ENCODE measurements at regions not wholly inside any gene's neighbourhood (a gene's known extent, or its start where the extent isn't known, plus 50 kb on each side); places are given as distances from the start of the nearest gene placed in this dataset.

DNA sequence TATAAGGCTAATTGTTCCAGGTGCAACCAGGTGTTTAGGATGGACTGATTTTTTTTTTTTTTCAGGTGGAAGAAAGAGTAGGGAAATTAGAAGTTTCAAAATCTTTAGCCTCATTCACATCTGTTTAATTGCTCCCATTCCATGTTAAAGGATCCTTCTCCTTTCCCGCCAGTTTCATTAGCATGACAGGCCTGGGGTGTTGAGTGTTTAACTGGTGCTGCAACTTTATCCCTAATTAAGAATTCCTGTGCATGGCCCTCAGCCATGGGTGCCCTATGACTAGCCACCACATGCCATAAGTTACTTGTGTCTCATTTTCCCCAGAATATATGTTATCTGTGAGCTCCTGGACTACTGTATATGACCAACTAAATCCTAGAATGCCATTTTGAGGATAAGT lies 501.4 kb downstream of the NSUN3 start:
- intact Hi-C loops (cut with micrococcal nuclease) = no loop called here
- no peaks in the 10 kb centered on the region for H3K36me3 Mint-ChIP-seq (ENCODE audit: low read depth)
- no peaks in the 10 kb centered on the region for H3K27me3 Mint-ChIP-seq (ENCODE audit: insufficient read depth)
- no peaks in the 10 kb centered on the region for H3K9me3 Mint-ChIP-seq
- no peak for DNase-seq (ENCODE audit: low spot score)
- no peak overlapping the region for H3K4me3 Mint-ChIP-seq
- H3K27ac Mint-ChIP-seq = no peak overlapping the region
- no peaks in the 10 kb centered on the region for H3K4me1 Mint-ChIP-seq (ENCODE audit: low read depth)

DNA sequence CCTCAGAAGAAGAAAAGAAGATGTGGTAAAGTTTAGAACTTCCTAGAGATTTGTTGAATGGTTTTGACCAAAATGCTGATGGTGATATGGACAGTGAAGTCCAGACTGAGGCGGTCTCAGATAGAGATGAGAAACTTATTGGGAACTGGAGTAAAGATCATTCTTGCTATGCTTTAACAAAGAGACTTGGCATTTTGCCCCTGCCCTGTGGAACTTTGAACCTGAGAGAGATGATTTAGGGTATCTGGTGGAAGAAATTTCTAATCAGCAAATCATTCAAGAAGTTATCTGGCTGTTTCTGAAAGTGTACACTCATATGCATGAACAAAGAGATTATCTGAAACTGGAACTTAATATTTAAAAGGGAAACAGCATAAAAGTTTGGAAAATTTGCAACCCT lies 505.2 kb downstream of the NSUN3 start:
- Mint-ChIP-seq H3K36me3 (ENCODE audit: low read depth) (no peaks in the 10 kb centered on the region), H3K4me1 (ENCODE audit: low read depth) (no peaks in the 10 kb centered on the region), H3K27me3 (ENCODE audit: insufficient read depth) (no peaks in the 10 kb centered on the region), H3K4me3 (no peak overlapping the region), H3K9me3 (no peaks in the 10 kb centered on the region), H3K27ac (no peak overlapping the region)
- intact Hi-C loops (cut with micrococcal nuclease) = no loop called here
- DNase-seq (ENCODE audit: low spot score) = no peak

DNA sequence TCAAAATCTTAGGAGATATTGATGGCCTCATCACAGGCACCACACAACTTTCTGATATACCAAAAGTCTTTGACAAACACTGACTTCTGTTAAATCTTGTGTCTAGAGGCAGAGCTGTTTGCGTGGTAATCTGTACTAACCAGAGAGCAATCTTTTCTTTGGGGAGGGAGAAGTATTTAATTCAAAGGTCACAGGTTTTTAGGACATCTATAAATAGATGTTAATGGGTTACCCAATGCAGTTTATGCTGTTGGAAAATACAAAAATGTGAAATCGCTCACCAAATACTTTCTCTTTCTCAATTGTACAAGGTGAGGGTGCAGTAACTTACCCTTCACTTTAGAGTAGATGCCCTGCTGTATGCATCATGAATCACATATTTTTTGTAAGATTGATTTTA lies 510.5 kb downstream of the NSUN3 start:
- H3K9me3 Mint-ChIP-seq = peaks cover 12% of the 10 kb centered on the region
- no peak overlapping the region for H3K4me3 Mint-ChIP-seq
- no peaks in the 10 kb centered on the region for H3K4me1 Mint-ChIP-seq (ENCODE audit: low read depth)
- no peak for DNase-seq (ENCODE audit: low spot score)
- H3K27me3 Mint-ChIP-seq (ENCODE audit: insufficient read depth) = no peaks in the 10 kb centered on the region
- intact Hi-C loops (cut with micrococcal nuclease) = no loop called here
- no peaks in the 10 kb centered on the region for H3K36me3 Mint-ChIP-seq (ENCODE audit: low read depth)
- H3K27ac Mint-ChIP-seq = no peak overlapping the region

DNA sequence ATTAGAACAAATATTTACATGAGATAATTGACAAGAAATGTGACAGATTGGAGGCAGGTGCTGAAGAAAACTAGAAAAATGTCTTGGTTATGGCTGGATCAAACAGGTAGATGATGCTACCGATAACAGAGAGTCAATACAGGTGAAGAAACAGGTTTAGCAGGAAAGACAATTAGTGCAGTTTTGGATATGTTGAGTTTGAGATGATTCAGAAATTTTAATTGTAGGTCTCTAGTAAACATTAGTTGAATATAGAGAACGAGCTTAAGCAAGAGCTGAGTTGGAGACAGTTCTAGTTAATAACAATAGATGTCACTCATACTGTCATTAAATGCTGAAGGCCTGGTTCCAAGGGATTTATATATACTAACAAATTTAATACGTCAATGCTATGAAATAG lies 524.4 kb downstream of the NSUN3 start:
- no peaks in the 10 kb centered on the region for H3K4me1 Mint-ChIP-seq (ENCODE audit: low read depth)
- H3K9me3 Mint-ChIP-seq = peaks cover 5% of the 10 kb centered on the region
- intact Hi-C loops (cut with micrococcal nuclease) = no loop called here
- no peak overlapping the region for H3K4me3 Mint-ChIP-seq
- H3K27me3 Mint-ChIP-seq (ENCODE audit: insufficient read depth) = no peaks in the 10 kb centered on the region
- no peak overlapping the region for H3K27ac Mint-ChIP-seq
- H3K36me3 Mint-ChIP-seq (ENCODE audit: low read depth) = no peaks in the 10 kb centered on the region
- no peak for DNase-seq (ENCODE audit: low spot score)

DNA sequence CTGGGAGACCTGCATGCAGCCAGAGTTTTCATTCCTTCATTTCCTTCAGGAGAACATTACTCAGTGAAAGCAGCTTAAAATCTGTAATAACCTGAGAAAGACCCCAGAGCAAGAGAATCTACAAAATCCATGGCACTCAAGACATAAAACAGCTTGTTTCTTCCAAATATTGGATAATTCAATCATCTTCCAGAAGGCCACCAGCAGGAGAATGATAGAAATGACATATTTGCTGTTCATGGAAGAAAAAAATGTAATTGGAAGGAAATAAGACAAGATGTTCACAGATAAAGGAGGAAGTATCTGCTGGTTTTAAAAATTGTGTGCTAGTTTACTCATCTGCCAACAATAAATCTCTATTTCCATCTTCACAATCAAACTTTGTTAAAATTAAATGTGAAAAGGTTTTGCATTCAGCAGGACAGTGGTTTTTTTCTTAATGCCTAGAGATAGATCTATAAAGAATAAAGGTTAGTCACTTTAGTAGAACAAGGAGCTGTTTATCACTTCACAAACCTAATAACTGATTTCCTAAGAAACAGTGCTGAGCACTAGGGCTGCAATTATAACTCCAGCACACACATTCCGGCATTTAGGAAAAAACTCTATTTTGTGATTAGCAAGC lies 530.8 kb downstream of the NSUN3 start:
- intact Hi-C loops (cut with micrococcal nuclease) = no loop called here
- H3K36me3 Mint-ChIP-seq (ENCODE audit: low read depth) = no peaks in the 10 kb centered on the region
- no peak overlapping the region for H3K4me3 Mint-ChIP-seq
- no peaks in the 10 kb centered on the region for H3K4me1 Mint-ChIP-seq (ENCODE audit: low read depth)
- no peak overlapping the region for H3K27ac Mint-ChIP-seq
- no peaks in the 10 kb centered on the region for H3K9me3 Mint-ChIP-seq
- H3K27me3 Mint-ChIP-seq (ENCODE audit: insufficient read depth) = no peaks in the 10 kb centered on the region
- no peak for DNase-seq (ENCODE audit: low spot score)

DNA sequence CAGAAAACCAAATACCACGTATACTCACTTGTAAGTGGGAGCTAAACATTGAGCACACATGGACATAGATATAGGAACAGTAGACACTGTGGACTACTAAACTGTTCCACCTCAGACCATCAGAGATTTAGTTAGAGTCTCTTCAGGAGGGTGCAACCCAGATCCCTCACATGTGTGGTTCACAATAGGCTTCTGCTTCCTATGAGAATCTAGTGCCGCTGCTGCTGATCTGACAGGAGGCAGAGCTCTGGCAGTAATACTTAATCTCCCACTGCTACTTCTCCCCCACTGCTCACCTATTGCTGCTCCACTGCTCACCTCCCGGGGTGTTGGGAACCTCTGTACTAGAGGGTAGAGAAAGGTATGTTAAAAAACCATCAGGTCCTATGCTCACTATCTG lies 533.3 kb downstream of the NSUN3 start:
- no peaks in the 10 kb centered on the region for H3K9me3 Mint-ChIP-seq
- H3K27ac Mint-ChIP-seq = no peak overlapping the region
- intact Hi-C loops (cut with micrococcal nuclease) = no loop called here
- no peaks in the 10 kb centered on the region for H3K4me1 Mint-ChIP-seq (ENCODE audit: low read depth)
- no peak overlapping the region for H3K4me3 Mint-ChIP-seq
- DNase-seq (ENCODE audit: low spot score) = no peak
- no peaks in the 10 kb centered on the region for H3K36me3 Mint-ChIP-seq (ENCODE audit: low read depth)
- no peaks in the 10 kb centered on the region for H3K27me3 Mint-ChIP-seq (ENCODE audit: insufficient read depth)

DNA sequence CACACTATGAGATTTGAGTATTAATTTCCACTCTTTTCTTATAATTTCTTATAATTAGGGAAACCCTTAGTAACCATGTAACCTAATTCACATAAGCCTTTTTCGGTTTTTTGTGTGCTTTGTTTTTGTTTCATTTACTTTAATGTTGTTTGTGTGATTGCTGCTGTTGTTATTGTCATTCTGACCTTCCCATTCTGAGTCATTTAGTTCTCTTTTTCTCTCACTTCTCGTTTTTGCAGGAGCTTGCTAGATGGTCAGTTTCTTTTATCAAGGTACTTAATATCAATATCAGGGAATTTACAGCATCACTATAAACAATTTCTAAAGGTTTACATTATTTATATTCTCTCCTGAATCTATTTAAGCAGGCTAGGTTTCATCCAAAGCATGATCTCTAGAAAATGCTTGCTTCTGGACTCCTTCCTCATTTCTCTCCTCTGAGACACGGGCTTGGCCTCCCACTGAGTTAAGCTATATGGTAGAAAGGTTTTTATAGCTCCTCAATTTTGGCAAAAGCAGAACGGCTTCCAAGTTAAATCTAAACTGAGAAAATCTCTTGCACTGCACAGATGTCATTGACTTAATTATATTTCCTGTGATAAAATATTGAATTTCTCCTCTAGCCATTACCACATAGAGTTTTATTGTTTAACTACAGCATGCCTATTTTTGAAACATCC lies 534.2 kb downstream of the NSUN3 start:
- no peak for DNase-seq (ENCODE audit: low spot score)
- H3K36me3 Mint-ChIP-seq (ENCODE audit: low read depth) = no peaks in the 10 kb centered on the region
- no peak overlapping the region for H3K4me3 Mint-ChIP-seq
- intact Hi-C loops (cut with micrococcal nuclease) = no loop called here
- no peak overlapping the region for H3K27ac Mint-ChIP-seq
- H3K4me1 Mint-ChIP-seq (ENCODE audit: low read depth) = no peaks in the 10 kb centered on the region
- H3K9me3 Mint-ChIP-seq = no peaks in the 10 kb centered on the region
- H3K27me3 Mint-ChIP-seq (ENCODE audit: insufficient read depth) = no peaks in the 10 kb centered on the region

DNA sequence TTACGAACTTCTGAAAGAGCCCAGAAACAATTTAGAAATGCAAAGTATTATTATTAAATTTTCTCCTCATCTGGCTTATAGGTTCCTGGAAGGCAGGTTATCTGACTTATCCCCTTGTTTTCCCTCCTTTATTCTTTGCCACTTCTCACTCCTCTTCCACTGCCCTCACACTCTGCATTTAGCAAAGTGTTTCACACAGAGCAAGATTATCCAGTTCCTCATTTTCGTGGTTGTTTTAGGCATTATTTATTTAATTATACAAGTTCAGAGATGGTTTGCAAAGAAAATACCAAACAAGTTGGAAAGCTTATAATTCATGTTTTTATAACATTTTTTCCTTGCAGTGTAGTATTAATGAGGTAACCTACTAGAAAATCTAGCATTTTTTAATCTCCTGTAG lies 544.9 kb downstream of the NSUN3 start:
- Mint-ChIP-seq H3K27me3 (ENCODE audit: insufficient read depth) (no peaks in the 10 kb centered on the region), H3K4me1 (ENCODE audit: low read depth) (no peaks in the 10 kb centered on the region), H3K27ac (no peak overlapping the region), H3K36me3 (ENCODE audit: low read depth) (no peaks in the 10 kb centered on the region), H3K9me3 (no peaks in the 10 kb centered on the region), H3K4me3 (no peak overlapping the region)
- DNase-seq (ENCODE audit: low spot score) = no peak
- intact Hi-C loops (cut with micrococcal nuclease) = no loop called here

DNA sequence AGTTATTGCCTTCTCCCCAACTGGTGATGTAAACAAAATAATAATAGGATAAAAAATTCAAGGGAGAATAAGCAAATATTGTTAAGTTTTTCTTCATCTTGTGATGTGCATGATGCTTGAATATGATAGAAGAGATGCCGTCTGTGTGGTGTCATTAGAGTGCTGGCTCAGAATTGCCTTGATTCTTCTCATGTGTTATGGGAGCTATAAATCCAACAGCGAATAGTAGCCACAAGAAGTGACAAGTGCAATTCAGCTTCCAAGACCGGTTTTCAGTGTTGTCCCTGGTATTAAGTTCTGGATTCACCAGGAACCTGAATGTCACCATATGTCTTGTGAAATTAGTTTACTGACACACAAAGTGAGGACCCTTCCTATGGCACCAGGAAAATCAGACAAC lies 547.0 kb downstream of the NSUN3 start:
- Mint-ChIP-seq H3K27ac (no peak overlapping the region), H3K4me1 (ENCODE audit: low read depth) (no peaks in the 10 kb centered on the region), H3K27me3 (ENCODE audit: insufficient read depth) (no peaks in the 10 kb centered on the region), H3K36me3 (ENCODE audit: low read depth) (no peaks in the 10 kb centered on the region), H3K4me3 (no peak overlapping the region), H3K9me3 (no peaks in the 10 kb centered on the region)
- DNase-seq (ENCODE audit: low spot score) = no peak
- intact Hi-C loops (cut with micrococcal nuclease) = no loop called here

DNA sequence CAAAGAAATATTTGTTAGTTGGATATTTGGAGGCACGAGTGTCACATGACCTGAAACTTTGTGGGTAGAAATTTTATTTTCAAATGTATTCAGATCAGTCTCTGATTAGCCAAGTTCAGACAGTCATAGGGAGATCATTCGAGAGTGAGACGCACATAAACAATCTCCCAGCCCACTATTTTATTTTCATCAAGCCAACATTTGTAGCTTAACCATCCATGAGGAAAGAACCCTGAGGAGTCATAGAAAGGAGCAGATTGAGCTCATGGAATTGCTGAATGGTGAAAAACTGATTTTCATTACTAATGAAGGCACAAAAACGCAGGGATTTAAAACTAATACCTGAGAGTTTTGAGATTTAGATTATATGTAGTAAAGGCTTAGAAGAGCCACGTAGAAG lies 548.7 kb downstream of the NSUN3 start:
- H3K27me3 Mint-ChIP-seq (ENCODE audit: insufficient read depth) = no peaks in the 10 kb centered on the region
- no peak overlapping the region for H3K27ac Mint-ChIP-seq
- no peaks in the 10 kb centered on the region for H3K9me3 Mint-ChIP-seq
- intact Hi-C loops (cut with micrococcal nuclease) = no loop called here
- H3K4me1 Mint-ChIP-seq (ENCODE audit: low read depth) = no peaks in the 10 kb centered on the region
- H3K4me3 Mint-ChIP-seq = no peak overlapping the region
- DNase-seq (ENCODE audit: low spot score) = no peak
- no peaks in the 10 kb centered on the region for H3K36me3 Mint-ChIP-seq (ENCODE audit: low read depth)

DNA sequence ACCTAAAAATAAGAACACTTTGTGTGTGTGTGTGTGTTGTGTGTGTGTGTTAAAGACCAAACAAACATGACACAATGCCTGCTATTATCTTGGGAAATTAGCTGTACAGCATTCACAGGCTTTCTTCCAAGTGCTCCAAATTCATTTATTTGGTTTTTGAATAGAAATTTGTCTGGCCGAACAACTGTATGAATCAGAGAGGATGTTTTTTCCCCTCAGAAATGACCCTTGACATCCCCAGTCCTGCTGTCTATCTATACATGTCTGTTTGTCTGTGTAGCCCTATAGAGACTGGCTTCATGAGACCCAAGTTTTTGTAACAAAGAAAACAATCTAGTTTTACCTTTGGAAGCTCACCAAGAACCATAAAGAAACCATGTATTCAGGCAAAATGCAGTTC lies 549.8 kb downstream of the NSUN3 start:
- Mint-ChIP-seq H3K4me1 (ENCODE audit: low read depth) (no peaks in the 10 kb centered on the region), H3K36me3 (ENCODE audit: low read depth) (no peaks in the 10 kb centered on the region), H3K27me3 (ENCODE audit: insufficient read depth) (no peaks in the 10 kb centered on the region), H3K9me3 (no peaks in the 10 kb centered on the region), H3K27ac (no peak overlapping the region), H3K4me3 (no peak overlapping the region)
- intact Hi-C loops (cut with micrococcal nuclease) = no loop called here
- no peak for DNase-seq (ENCODE audit: low spot score)

DNA sequence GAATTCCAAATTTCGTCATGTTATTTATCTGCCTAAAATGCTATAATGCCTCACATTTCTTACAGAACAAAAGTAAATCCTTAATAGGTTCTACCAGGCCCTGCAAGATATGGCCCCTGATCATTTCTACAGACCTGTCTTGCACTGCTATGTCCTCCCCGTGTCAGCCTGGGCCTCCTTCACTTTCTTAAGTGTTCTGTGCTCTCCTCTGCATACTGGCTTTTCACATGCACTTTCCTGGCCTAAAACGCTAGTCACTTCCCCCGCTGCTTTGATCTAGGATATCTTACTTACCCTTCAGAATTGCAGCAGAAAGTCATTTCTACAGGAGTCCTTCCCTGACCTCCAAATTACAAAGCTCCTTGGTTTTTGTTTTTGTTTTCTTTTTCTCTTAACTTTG lies 551.3 kb downstream of the NSUN3 start:
- Mint-ChIP-seq H3K9me3 (no peaks in the 10 kb centered on the region), H3K27me3 (ENCODE audit: insufficient read depth) (no peaks in the 10 kb centered on the region), H3K36me3 (ENCODE audit: low read depth) (no peaks in the 10 kb centered on the region), H3K27ac (no peak overlapping the region), H3K4me1 (ENCODE audit: low read depth) (no peaks in the 10 kb centered on the region), H3K4me3 (no peak overlapping the region)
- intact Hi-C loops (cut with micrococcal nuclease) = no loop called here
- DNase-seq (ENCODE audit: low spot score) = no peak

DNA sequence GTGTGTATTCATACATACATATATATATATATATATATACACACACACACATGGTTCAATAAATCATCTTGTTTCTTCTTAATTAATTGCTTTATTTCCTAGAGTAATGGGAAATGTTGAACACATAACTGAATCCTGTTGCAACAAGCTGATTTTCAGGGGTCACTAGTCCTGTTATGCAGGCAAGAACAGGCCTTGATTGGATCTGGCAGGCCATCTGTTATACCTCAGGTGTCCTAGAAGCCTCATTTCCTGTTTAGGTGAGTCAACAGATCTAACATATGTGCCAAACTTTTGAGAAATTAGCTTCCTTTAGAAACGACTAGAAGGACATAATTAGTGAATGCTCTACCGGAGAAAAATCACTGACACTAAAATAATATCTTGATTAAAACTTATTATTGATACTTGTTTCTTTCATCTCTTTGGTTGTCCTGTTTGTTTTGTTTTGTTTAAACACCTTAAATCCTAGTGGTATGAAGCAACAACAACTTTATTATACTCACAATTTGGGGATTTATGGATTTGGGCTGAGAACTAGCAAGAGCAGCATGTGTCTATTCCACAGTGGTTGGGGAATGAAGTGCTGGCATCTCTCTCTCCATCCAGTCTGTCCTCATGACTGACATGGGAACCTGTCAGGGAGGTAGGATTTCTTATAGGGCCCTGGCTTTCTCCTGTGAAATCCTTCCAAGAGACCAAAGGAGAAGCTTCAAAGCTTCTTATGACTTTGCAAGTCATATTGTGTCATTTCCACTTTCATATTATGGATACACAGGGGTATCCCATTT lies 552.6 kb downstream of the NSUN3 start:
- no peak overlapping the region for H3K4me3 Mint-ChIP-seq
- no peaks in the 10 kb centered on the region for H3K4me1 Mint-ChIP-seq (ENCODE audit: low read depth)
- intact Hi-C loops (cut with micrococcal nuclease) = no loop called here
- H3K9me3 Mint-ChIP-seq = no peaks in the 10 kb centered on the region
- DNase-seq (ENCODE audit: low spot score) = no peak
- H3K36me3 Mint-ChIP-seq (ENCODE audit: low read depth) = no peaks in the 10 kb centered on the region
- H3K27ac Mint-ChIP-seq = no peak overlapping the region
- no peaks in the 10 kb centered on the region for H3K27me3 Mint-ChIP-seq (ENCODE audit: insufficient read depth)

Measured in activated T-helper 1 cell treated with anti-CD3 and anti-CD28 coated beads, Interleukin-12 subunit alpha, Interleukin-12 subunit beta, Interleukin-2, Interleukin-4 antibody, amounts not matched to agents 30 ng/mL and 10 ng/mL and 1 ng/mL, durations not matched to agents 14 hours and 24 hours and 36 hours (primary cell).